NCI-H1930 (cell line): ENCODE measurements at regions not wholly inside any gene's neighbourhood (a gene's known extent, or its start where the extent isn't known, plus 50 kb on each side); places are given as distances from the start of the nearest gene placed in this dataset.

Source experiments
- DNase-seq, 2 experiments: peaks; one replicate each; lab custom pipeline; 2025; lab: John Stamatoyannopoulos, UW

- DNase-seq = no peak
Observed at GRCh38 chr14:98698341-98698740, 573.7 kb downstream of the BCL11B start.

DNA sequence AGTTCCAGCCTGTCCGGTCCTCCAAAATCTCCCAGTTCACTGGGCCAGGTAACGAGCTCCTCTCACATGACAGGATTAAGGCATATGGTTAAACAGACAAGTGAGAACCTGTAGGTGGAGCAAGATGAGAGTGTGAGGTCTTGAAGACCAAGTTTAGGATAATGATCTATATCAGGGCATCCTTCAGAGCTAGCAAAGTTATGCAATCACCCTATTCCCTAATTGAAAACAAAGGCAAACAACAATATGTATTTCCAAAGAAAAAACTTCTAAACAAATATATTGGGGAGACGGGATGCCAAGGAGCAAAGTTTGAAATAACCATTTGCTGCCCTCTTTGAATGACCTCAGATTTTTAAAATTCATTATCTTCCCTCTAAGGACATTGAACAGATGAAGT lies 571.2 kb downstream of the BCL11B start:
- DNase-seq = no peak

- no peak for DNase-seq
Observed at GRCh38 chr14:98701377-98701776, 570.6 kb downstream of the BCL11B start.

DNA sequence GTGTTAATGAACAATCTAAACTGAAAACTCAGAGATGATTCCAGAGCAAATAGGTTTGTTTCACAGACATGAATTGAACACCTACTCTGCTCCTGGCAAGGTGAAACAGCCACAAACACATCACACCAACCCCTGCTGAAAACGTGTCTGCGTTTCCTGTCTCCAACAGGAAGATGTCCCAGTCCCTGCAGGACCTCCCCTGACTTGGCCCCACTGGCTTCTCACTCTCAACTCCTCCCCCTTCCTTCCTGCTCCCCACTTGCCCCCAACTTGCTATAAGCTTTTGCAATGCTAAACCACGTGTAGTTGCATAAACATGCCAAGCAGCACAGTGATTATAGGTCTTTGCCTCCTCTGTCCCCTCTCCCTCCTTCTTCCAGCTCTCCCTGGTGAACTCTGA lies 567.6 kb downstream of the BCL11B start:
- no peak for DNase-seq

GRCh38 chr14:98705871-98706300 lies 566.1 kb downstream of the BCL11B start:
- no peak for DNase-seq

- DNase-seq = no peak
Observed at GRCh38 chr14:98707522-98707921, 564.5 kb downstream of the BCL11B start.

DNA sequence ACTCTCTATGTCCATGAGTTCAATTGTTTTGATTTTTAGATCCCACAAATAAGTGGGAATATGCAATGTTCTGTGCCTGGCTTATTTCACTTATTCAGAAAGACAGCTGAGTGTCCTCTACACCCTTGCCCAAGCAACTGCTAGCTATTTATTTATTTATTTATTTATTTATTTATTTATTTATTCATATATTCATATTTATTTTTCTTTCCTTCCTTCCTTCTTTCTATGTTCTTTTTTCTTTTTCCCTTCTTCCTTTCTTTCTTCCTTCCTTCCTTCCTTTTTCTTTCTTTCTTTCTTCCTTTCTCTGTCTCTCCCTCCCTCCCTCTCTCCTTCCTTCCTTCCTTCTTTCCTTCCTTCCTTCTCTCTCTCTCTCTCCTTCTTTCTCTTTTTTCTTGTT lies 563.4 kb downstream of the BCL11B start:
- DNase-seq = no peak

DNA sequence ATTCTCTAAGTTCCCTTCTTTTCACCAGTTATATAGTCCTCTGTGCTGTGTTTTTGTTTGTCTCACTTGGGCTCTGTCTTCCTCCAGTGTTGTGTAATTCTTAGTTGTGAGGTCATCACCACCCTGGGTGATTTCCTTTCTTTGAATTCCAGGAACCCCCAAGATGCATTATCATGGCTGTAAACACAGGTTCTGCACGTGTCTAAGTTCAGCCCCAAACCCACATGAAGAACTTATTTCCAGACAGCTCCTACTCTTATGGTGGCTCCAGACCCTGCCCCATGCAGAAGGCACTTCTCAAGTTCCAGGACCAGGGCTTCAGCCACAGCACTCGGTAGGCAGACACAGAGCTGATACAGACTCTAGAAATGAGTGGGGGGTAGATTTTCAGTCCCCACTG lies 560.5 kb downstream of the BCL11B start:
- DNase-seq = no peak

GRCh38 chr14:98714626-98715425 lies 557.2 kb downstream of the BCL11B start:
- no peak for DNase-seq

GRCh38 chr14:98716133-98716532 lies 555.9 kb downstream of the BCL11B start:
- DNase-seq = no peak

- DNase-seq = no peak
Observed at GRCh38 chr14:98721061-98721460, 550.9 kb downstream of the BCL11B start.

DNA sequence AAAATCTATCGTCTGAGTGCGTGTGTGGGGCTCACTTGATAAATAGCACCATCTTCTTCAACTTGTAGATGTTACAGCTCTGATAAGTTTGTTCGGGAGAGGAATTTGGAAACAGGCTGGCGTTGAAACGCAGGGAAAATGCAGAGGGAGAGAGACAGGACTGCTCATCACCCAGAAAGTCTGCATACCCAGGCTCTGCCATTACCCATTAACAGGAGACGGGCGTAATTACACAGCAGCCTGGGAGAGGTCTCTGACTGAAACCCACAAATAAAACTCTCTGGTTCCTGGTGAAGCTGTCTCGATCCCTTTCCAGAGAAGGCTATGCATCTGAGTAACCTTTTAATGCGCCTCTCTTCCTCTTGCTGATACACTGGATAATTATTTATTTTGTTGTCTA lies 547.3 kb downstream of the BCL11B start:
- no peak for DNase-seq

DNA sequence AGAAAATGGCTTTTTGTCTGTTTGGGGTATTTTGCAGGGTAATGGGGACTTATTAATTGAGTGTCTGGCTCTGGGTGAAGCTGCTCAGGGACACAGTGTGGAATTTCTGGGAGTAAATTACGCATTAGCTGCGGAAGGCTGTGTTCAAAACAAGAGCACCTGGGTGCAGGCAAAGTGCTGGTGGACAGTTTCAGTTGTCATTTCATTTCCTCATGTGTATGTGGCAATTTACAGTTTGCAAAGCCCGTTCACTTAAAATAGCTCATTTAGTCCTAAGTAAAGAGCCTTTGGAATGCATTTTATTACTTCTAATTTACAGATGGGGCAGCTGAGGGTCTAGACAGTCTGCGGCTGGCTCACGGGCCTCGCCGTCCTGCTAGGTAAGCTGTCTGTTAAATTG lies 546.8 kb downstream of the BCL11B start:
- no peak for DNase-seq

- DNase-seq = no peak
Observed at GRCh38 chr14:98725676-98726075, 546.3 kb downstream of the BCL11B start.

GRCh38 chr14:98726585-98727405 lies 545.2 kb downstream of the BCL11B start:
- DNase-seq = no peak

DNA sequence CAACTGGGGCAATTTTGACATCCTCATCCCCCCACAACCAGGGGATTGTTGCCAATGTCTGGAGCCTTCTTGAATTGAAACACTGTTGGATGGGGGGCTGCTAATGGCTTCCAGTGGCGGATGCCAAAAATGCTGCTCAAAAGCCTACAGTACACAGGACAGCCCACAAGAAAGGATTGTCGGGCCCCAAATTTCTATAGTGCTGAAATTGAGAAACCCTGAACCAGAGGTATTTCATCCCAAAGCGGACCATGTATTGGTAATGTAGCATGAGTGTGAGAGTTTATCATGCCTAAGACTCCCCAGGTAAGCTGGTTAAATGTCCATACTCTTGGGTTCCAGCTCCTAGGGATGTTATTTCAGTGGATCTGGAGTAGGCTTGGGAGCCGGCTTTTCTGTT lies 544.0 kb downstream of the BCL11B start:
- DNase-seq = no peak

DNA sequence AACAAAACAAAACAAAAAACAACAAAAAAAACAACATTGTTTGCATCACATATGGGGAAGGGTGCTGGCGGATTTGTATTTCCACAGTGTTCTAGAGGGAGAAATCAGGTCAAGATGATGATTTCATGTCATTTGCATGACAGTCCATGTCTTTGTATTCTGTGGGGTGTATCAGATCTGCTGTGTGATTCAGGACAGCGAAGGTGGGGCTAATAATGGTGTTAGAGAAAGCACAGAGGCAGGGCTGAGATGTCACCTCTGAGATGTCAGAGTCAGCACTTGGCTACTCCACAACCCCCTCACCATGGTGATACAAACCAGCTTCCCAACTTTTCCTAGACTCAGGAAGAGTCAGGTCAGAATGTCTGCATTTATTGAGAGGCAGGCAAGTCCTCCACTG lies 543.2 kb downstream of the BCL11B start:
- DNase-seq = no peak

GRCh38 chr14:98731286-98731685 lies 540.7 kb downstream of the BCL11B start:
- DNase-seq = no peak

DNA sequence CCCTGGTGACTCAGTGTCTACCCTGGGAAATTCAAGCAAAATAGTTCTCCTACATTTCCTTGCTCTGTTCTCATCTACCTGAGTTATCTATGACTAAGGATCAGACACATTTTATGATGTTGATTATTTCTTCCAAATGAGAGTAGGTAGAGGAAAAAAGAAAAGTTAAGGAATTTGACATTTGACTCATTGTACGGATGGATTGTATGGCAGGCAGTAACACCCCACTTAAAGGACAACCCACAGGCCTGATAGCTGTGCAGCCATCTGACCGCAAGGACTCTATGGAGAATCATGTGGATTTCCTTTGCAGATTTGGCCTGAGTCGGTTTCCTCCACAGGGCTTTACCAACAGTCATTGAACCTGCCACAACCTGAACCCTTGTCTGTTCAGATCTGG lies 540.3 kb downstream of the BCL11B start:
- no peak for DNase-seq

DNA sequence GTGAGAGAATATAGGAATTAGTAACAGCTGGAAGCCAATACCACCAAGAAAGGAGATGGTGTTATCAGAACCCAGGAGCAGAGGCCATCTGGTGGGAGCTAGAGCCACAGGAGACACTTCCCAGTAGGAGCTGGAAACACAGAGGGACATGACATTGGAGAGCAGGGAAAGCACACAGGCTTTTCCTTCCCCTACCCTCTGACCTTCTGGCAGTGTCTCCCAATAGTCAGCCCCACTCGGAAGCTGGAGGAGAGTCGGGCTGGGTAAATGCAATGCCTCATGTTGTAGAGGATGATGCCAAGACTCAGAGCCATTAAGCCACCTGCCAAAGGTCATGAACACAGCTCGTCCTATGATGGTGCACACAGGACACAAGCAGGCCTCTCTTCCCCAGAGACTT lies 538.5 kb downstream of the BCL11B start:
- DNase-seq = no peak

- no peak for DNase-seq
Observed at GRCh38 chr14:98736701-98737338, 535.2 kb downstream of the BCL11B start.

DNA sequence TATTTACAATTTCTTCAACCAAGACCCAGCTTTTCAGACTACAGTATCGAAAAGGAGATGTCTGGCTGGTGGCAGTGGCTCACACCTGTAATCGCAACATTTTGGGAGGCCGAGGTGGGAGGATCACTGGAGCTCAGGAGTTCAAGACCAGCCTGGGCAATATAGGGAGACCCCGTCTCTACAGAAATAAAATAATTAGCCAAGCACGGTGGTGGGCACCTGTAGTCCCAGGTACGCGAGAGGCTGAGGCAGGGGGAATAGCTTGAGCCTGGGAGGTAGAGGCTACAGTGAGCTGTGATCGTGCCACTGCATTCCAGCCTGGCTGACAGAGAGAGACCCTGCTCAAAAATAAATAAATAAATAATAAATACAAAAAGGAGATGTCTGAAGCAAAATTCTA lies 530.5 kb downstream of the BCL11B start:
- DNase-seq = no peak

- no peak for DNase-seq
Observed at GRCh38 chr14:98742001-98742400, 530.0 kb downstream of the BCL11B start.
